ENCODE measurements at regions not wholly inside any gene's neighbourhood (a gene's known extent, or its start where the extent isn't known, plus 50 kb on each side); places are given as distances from the start of the nearest gene placed in this dataset.

DNA sequence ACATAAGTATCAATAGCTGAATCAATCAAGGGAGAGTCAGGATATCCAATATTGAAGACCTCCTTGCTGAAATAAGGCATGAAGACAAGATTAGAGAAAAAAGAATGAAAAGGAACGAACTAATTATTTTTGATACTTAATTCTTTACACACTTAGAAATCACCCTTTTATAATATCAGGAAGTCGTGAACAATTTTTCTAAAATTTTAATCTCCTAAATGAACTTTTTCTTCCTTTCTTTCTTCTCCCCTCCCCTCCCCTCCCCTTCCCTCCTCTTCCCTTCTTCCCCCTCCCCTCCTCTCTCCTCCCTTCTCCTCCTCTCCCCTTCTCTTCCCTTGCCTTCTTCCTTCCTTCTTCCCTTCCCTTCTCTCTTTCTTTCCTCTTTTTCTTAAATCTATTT is 872.1 kb upstream of the PCDH10 start:
- ChIA-PET RAD21 (ENCODE audit: low non-redundant PET in 1 of 2, low total read pairs in 2 of 2, uncharacterized antibody in 2 of 2, unreplicated experiment in 2 of 2) (no interaction called here), CTCF (no interaction called here), POLR2A (no interaction called here)
- Histone ChIP-seq H3K4me1 (ENCODE audit: control insufficient read depth in 1 of 2, insufficient read depth in 2 of 2, low read length in 2 of 2) (no peaks in the 10 kb centered on the region), H3K4me2 (ENCODE audit: low read length) (no peak overlapping the region), H3K27ac (ENCODE audit: low read depth, low read length) (no peak overlapping the region), H3K27me3 (ENCODE audit: insufficient read depth, low read length) (no peaks in the 10 kb centered on the region), H3K4me3 (replicated peaks in 1 of 2; ENCODE audit: low read depth in 1 of 2, low read length in 2 of 2) (no peak overlapping the region), H3K9me2 (ENCODE audit: insufficient read depth) (no peaks in the 10 kb centered on the region), H3K9ac (ENCODE audit: low read length) (no peak overlapping the region), H3K36me3 (ENCODE audit: control insufficient read depth in 1 of 2, insufficient read depth in 2 of 2, low read length in 2 of 2) (no peaks in the 10 kb centered on the region), H2AFZ (ENCODE audit: low read depth, low read length, poor library complexity, severe bottlenecking) (no peak overlapping the region), H3K9me3 (ENCODE audit: control insufficient read depth in 1 of 2, insufficient read depth in 1 of 2, low read depth in 1 of 2, low read length in 2 of 2) (no peaks in the 10 kb centered on the region), H4K20me1 (ENCODE audit: insufficient read depth) (no peaks in the 10 kb centered on the region), H3K79me2 (ENCODE audit: insufficient read depth, low read length) (no peaks in the 10 kb centered on the region)
- DNase-seq (ENCODE audit: low read depth, low spot score) (no peak), ATAC-seq (no peak)
- intact Hi-C loops (cut with micrococcal nuclease) = no loop called here
- TF ChIP-seq EZH2phosphoT487 (IDR thresholded peaks at IDR 0.05; ENCODE audit: borderline replicate concordance) (no peak), EGR1 (IDR thresholded peaks at IDR 0.05; ENCODE audit: low read depth) (no peak), POLR2AphosphoS5 (IDR thresholded peaks at IDR 0.05; ENCODE audit: low read depth, low read length) (no peak), SRF (IDR thresholded peaks at IDR 0.05; ENCODE audit: low read depth) (no peak), RAD21 (IDR thresholded peaks at IDR 0.05; ENCODE audit: low read depth) (no peak), ELF1 (IDR thresholded peaks at IDR 0.05; ENCODE audit: borderline replicate concordance, low read depth) (no peak)
- BruUV-seq (replicated peaks) = no TSS peak

DNA sequence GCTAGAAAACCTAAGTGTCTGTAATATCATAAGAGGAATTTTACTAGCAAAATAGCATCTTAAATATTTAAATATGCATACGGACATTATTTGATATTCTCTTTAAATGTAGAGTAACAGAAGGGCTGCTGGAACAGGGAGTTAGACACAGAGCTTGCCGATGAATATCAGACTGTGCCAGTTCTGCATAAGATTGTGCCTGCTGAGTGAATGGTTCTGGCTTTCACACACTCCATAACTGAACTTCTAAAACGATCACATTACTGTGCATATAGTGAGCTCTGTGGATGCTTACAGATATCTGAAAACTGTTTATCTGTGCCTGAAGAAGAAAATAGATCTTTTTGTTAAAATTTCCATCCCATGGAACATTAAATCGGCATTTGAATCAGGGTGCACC is 867.4 kb upstream of the PCDH10 start:
- no peak for DNase-seq (ENCODE audit: low read depth, low spot score)
- H3K4me2 ChIP-seq (ENCODE audit: low read length) = no peak overlapping the region
- no peaks in the 10 kb centered on the region for H3K27me3 ChIP-seq (ENCODE audit: insufficient read depth, low read length)
- no peaks in the 10 kb centered on the region for H3K36me3 ChIP-seq (ENCODE audit: control insufficient read depth in 1 of 2, insufficient read depth in 2 of 2, low read length in 2 of 2)
- H3K4me3 ChIP-seq (replicated peaks in 1 of 2; ENCODE audit: low read depth in 1 of 2, low read length in 2 of 2) = no peak overlapping the region
- ChIA-PET POLR2A (no interaction called here), CTCF (no interaction called here), RAD21 (ENCODE audit: low non-redundant PET in 1 of 2, low total read pairs in 2 of 2, uncharacterized antibody in 2 of 2, unreplicated experiment in 2 of 2) (no interaction called here)
- ATAC-seq = no peak
- H3K79me2 ChIP-seq (ENCODE audit: insufficient read depth, low read length) = no peaks in the 10 kb centered on the region
- TF ChIP-seq EZH2phosphoT487 (IDR thresholded peaks at IDR 0.05; ENCODE audit: borderline replicate concordance) = no peak
- TF ChIP-seq, protein P1, sequence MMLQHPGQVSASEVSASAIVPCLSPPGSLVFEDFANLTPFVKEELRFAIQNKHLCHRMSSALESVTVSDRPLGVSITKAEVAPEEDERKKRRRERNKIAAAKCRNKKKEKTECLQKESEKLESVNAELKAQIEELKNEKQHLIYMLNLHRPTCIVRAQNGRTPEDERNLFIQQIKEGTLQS (IDR thresholded peaks at IDR 0.05) = no peak
- no peak for TF ChIP-seq YY1 (IDR thresholded peaks at IDR 0.05; ENCODE audit: extremely low read depth, insufficient replicate concordance, low read depth, low read length)
- TF ChIP-seq, protein P2, sequence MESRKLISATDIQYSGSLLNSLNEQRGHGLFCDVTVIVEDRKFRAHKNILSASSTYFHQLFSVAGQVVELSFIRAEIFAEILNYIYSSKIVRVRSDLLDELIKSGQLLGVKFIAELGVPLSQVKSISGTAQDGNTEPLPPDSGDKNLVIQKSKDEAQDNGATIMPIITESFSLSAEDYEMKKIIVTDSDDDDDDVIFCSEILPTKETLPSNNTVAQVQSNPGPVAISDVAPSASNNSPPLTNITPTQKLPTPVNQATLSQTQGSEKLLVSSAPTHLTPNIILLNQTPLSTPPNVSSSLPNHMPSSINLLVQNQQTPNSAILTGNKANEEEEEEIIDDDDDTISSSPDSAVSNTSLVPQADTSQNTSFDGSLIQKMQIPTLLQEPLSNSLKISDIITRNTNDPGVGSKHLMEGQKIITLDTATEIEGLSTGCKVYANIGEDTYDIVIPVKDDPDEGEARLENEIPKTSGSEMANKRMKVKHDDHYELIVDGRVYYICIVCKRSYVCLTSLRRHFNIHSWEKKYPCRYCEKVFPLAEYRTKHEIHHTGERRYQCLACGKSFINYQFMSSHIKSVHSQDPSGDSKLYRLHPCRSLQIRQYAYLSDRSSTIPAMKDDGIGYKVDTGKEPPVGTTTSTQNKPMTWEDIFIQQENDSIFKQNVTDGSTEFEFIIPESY (IDR thresholded peaks at IDR 0.05; ENCODE audit: extremely low read depth, insufficient replicate concordance, low read length) = no peak
- no peak for TF ChIP-seq JUND (IDR thresholded peaks at IDR 0.05)
- TF ChIP-seq, protein P3, sequence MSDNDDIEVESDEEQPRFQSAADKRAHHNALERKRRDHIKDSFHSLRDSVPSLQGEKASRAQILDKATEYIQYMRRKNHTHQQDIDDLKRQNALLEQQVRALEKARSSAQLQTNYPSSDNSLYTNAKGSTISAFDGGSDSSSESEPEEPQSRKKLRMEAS (IDR thresholded peaks at IDR 0.05) = no peak
- no peak for TF ChIP-seq CBX3 (IDR thresholded peaks at IDR 0.05; ENCODE audit: low read depth)
- TF ChIP-seq SRF (IDR thresholded peaks at IDR 0.05; ENCODE audit: low read depth) = no peak
- no peaks in the 10 kb centered on the region for H3K4me1 ChIP-seq (ENCODE audit: control insufficient read depth in 1 of 2, insufficient read depth in 2 of 2, low read length in 2 of 2)
- no peaks in the 10 kb centered on the region for H4K20me1 ChIP-seq (ENCODE audit: insufficient read depth)
- no peak overlapping the region for H3K9ac ChIP-seq (ENCODE audit: low read length)
- intact Hi-C loops (cut with micrococcal nuclease) = no loop called here
- no peaks in the 10 kb centered on the region for H3K9me2 ChIP-seq (ENCODE audit: insufficient read depth)
- H2AFZ ChIP-seq (ENCODE audit: low read depth, low read length, poor library complexity, severe bottlenecking) = no peak overlapping the region
- no peak overlapping the region for H3K27ac ChIP-seq (ENCODE audit: low read depth, low read length)
- BruUV-seq (replicated peaks) = no TSS peak
- peaks cover 0 to 7% of the 10 kb centered on the region in 2 experiments; a peak in 1 of 4 replicates for H3K9me3 ChIP-seq (ENCODE audit: control insufficient read depth in 1 of 2, insufficient read depth in 1 of 2, low read depth in 1 of 2, low read length in 2 of 2)
